GM19240 (cell line): ENCODE measurements at regions not wholly inside any gene's neighbourhood (a gene's known extent, or its start where the extent isn't known, plus 50 kb on each side); places are given as distances from the start of the nearest gene placed in this dataset.

Source experiments
- DNase-seq: peaks from one replicate; pipeline ENCODE4 v3.0.0; 2011; ENCODE audit warnings: low spot score; ENCODE audit not compliant: insufficient read length

GRCh38 chr20:58111310-58112016 lies 117.0 kb downstream of the ANKRD60 start:
- DNase-seq, result no peak

GRCh38 chr20:58109918-58110635 lies 118.4 kb downstream of the ANKRD60 start:
- DNase-seq, result no peak

- no peak for DNase-seq
These were observed 119.2 kb downstream of the ANKRD60 start for GRCh38 chr20:58109126-58109880.

- DNase-seq, result no peak
These were observed 120.9 kb downstream of the ANKRD60 start for GRCh38 chr20:58107533-58107932.

- no peak for DNase-seq
These were observed 122.2 kb downstream of the ANKRD60 start for GRCh38 chr20:58106143-58106750.

GRCh38 chr20:58103961-58104360 lies 124.5 kb downstream of the ANKRD60 start:
- no peak for DNase-seq

GRCh38 chr20:58103517-58103904 lies 124.9 kb downstream of the ANKRD60 start:
- DNase-seq, result no peak

GRCh38 chr20:58102744-58103516 lies 125.5 kb downstream of the ANKRD60 start:
- no peak for DNase-seq

- no peak for DNase-seq
These were observed 126.2 kb downstream of the ANKRD60 start for GRCh38 chr20:58102261-58102660.

GRCh38 chr20:58100731-58101356 lies 127.6 kb downstream of the ANKRD60 start:
- no peak for DNase-seq

- no peak for DNase-seq
These were observed 128.3 kb downstream of the ANKRD60 start for GRCh38 chr20:58099956-58100730.

GRCh38 chr20:58099291-58099935 lies 129.0 kb downstream of the ANKRD60 start:
- DNase-seq, result no peak

- no peak for DNase-seq
These were observed 129.9 kb downstream of the ANKRD60 start for GRCh38 chr20:58098571-58098970.

- no peak for DNase-seq
These were observed 130.5 kb downstream of the ANKRD60 start for GRCh38 chr20:58097943-58098342.

- DNase-seq, result no peak
These were observed 131.0 kb downstream of the ANKRD60 start for GRCh38 chr20:58097429-58097828.

GRCh38 chr20:58096880-58097423 lies 131.5 kb downstream of the ANKRD60 start:
- no peak for DNase-seq

- DNase-seq, result no peak
These were observed 133.8 kb downstream of the ANKRD60 start for GRCh38 chr20:58094698-58095097.

- no peak for DNase-seq
These were observed 134.3 kb downstream of the ANKRD60 start for GRCh38 chr20:58094160-58094559.

GRCh38 chr20:58092871-58093270 lies 135.6 kb downstream of the ANKRD60 start:
- DNase-seq, result no peak
